SK-N-SH (cell line): ENCODE measurements at regions not wholly inside any gene's neighbourhood (a gene's known extent, or its start where the extent isn't known, plus 50 kb on each side); places are given as distances from the start of the nearest gene placed in this dataset.

Source experiments
- CTCF ChIA-PET: fragments of 300-600, 350-600 bp; formaldehyde crosslinking; extraction: SDS; loops from one replicate; lab custom pipeline; 2021; lab: Yijun Ruan, JAX
- POLR2A ChIA-PET: fragments of 350-600 bp; sonication (Branson Sonifier 250); formaldehyde crosslinking; extraction: SDS; loops from one replicate; lab custom pipeline; 2020; ENCODE audit warnings: antibody characterized with exemption, inconsistent platforms; lab: Yijun Ruan, JAX
- DNase-seq: peaks from one replicate; pipeline ENCODE4 v3.0.0; 2012
- H2AFZ ChIP-seq: fragments of 200-600 bp; sonication (generic); 2 replicates; pipeline ENCODE4 v1.8.1; 2016; ENCODE audit warnings: antibody characterized with exemption, mild to moderate bottlenecking, low read depth
- H3F3A ChIP-seq: fragments of 200-600 bp; sonication (generic); replicated peaks from 2 replicates; pipeline ENCODE3; 2016; ENCODE audit warnings: antibody characterized with exemption, mild to moderate bottlenecking; ENCODE audit not compliant: insufficient read depth
- H3K27ac ChIP-seq, 2 experiments: fragments of 200-500 bp in 1 of 2; fragments of 200-600 bp in 1 of 2; sonication (Bioruptor generic) in 1 of 2; sonication (generic), shearing (Covaris generic) in 1 of 2; 2 replicates each; pipeline versions ENCODE4 v1.5.1 to v1.6.1; 2014 to 2016; ENCODE audit warnings: low read depth in 2 of 2, inconsistent platforms in 1 of 2, low read length in 1 of 2, mild to moderate bottlenecking in 1 of 2, mixed read lengths in 1 of 2
- H3K27me3 ChIP-seq: fragments of 200-600 bp; sonication (generic), shearing (Covaris generic); 2 replicates; pipeline ENCODE4 v1.6.1; 2016; ENCODE audit warnings: mixed run types; ENCODE audit not compliant: insufficient read depth
- H3K36me3 ChIP-seq, 2 experiments: fragments of 200-500 bp in 1 of 2; fragments of 200-600 bp in 1 of 2; sonication (Bioruptor generic) in 1 of 2; sonication (generic) in 1 of 2; replicated peaks in 1 of 2; 2 replicates each; pipeline versions ENCODE3 to v1.5.1; 2014 to 2016; ENCODE audit warnings: low read length in 1 of 2, mild to moderate bottlenecking in 1 of 2; ENCODE audit not compliant: insufficient read depth in 2 of 2, control insufficient read depth in 1 of 2
- H3K4me1 ChIP-seq, 2 experiments: fragments of 200-500 bp in 1 of 2; fragments of 200-600 bp in 1 of 2; sonication (Bioruptor generic) in 1 of 2; sonication (generic), shearing (Covaris generic) in 1 of 2; 2 replicates each; pipeline versions ENCODE4 v1.5.1 to v1.6.1; 2014 to 2016; ENCODE audit warnings: low read depth in 1 of 2, low read length in 1 of 2, mixed run types in 1 of 2; ENCODE audit not compliant: insufficient read depth in 2 of 2, control insufficient read depth in 1 of 2
- H3K4me2 ChIP-seq: fragments of 200-600 bp; sonication (generic), shearing (Covaris generic); 2 replicates; pipeline ENCODE4 v1.6.1; 2017; ENCODE audit warnings: mixed run types
- H3K4me3 ChIP-seq, 2 experiments: fragments of 200-500 bp in 1 of 2; fragments of 200-600 bp in 1 of 2; sonication (Bioruptor generic) in 1 of 2; sonication (generic), shearing (Covaris generic) in 1 of 2; 2 replicates each; pipeline versions ENCODE4 v1.5.1 to v1.8.1; 2014 to 2016; ENCODE audit warnings: low read depth in 2 of 2, inconsistent platforms in 1 of 2, low read length in 1 of 2, mild to moderate bottlenecking in 1 of 2, mixed read lengths in 1 of 2, moderate library complexity in 1 of 2
- H3K79me2 ChIP-seq: fragments of 200-600 bp; sonication (generic); 2 replicates; pipeline ENCODE4 v1.8.1; 2017; ENCODE audit warnings: mild to moderate bottlenecking; ENCODE audit not compliant: insufficient read depth
- H3K9ac ChIP-seq: fragments of 200-600 bp; sonication (generic); 2 replicates; pipeline ENCODE4 v1.6.1; 2017; ENCODE audit warnings: mixed run types
- H3K9me2 ChIP-seq: fragments of 200-600 bp; sonication (generic); 2 replicates; pipeline ENCODE4 v1.6.1; 2017; ENCODE audit warnings: mixed run types
- H3K9me3 ChIP-seq: fragments of 200-600 bp; sonication (generic); 2 replicates; pipeline ENCODE4 v1.6.1; 2017; ENCODE audit warnings: mixed run types, mild to moderate bottlenecking, moderate library complexity
- H4K20me1 ChIP-seq: fragments of 200-600 bp; sonication (generic); 2 replicates; pipeline ENCODE4 v1.6.1; 2017; ENCODE audit warnings: mild to moderate bottlenecking, mixed run types; ENCODE audit not compliant: insufficient read depth
- CHD2 ChIP-seq: fragments of 150-350 bp; IDR thresholded peaks from 2 replicates; pipeline ENCODE4 v1.6.1; 2018; ENCODE audit warnings: low read length; ENCODE audit not compliant: partially characterized antibody
- ELF1 ChIP-seq: IDR thresholded peaks from 2 replicates; pipeline ENCODE4 v1.4.0; 2012
- EP300 ChIP-seq, 2 experiments: IDR thresholded peaks; 2 replicates each; pipeline versions ENCODE4 v1.4.0 to v1.6.1; 2012; ENCODE audit warnings: borderline replicate concordance in 1 of 2, low read depth in 1 of 2, low read length in 1 of 2
- EZH2phosphoT487 ChIP-seq: fragments of 200-600 bp; sonication (generic); IDR thresholded peaks from 2 replicates; pipeline ENCODE4 v1.6.1; 2017; ENCODE audit warnings: low read depth, mixed run types, mild to moderate bottlenecking, antibody characterized with exemption, moderate library complexity, borderline replicate concordance
- FOSL2 ChIP-seq: IDR thresholded peaks from 2 replicates; pipeline ENCODE4 v1.4.0; 2012; ENCODE audit warnings: low read depth, mild to moderate bottlenecking, moderate library complexity, borderline replicate concordance
- GABPA ChIP-seq: IDR thresholded peaks from 2 replicates; pipeline ENCODE4 v1.4.0; 2012; ENCODE audit warnings: low read depth, mild to moderate bottlenecking
- IRF3 ChIP-seq: fragments of 150-350 bp; IDR thresholded peaks from 2 replicates; pipeline ENCODE4 v1.6.1; 2016; ENCODE audit warnings: mild to moderate bottlenecking, low read depth, low read length
- MEF2A ChIP-seq: IDR thresholded peaks from 2 replicates; pipeline ENCODE4 v1.4.0; 2012; ENCODE audit warnings: low read depth, borderline replicate concordance
- MXI1 ChIP-seq: IDR thresholded peaks from 2 replicates; pipeline ENCODE4 v1.6.1; 2012; ENCODE audit warnings: mild to moderate bottlenecking, low read depth, low read length, improper control_type of control experiment
- NFIC ChIP-seq: IDR thresholded peaks from 2 replicates; pipeline ENCODE4 v1.4.0; 2012; ENCODE audit warnings: borderline replicate concordance
- POLR2AphosphoS5 ChIP-seq: IDR thresholded peaks from 2 replicates; pipeline ENCODE4 v1.6.1; 2012; ENCODE audit warnings: low read depth, low read length
- RAD21 ChIP-seq: IDR thresholded peaks from 2 replicates; pipeline ENCODE4 v1.6.1; 2012; ENCODE audit warnings: mild to moderate bottlenecking, low read length
- RFX5 ChIP-seq: IDR thresholded peaks from 2 replicates; pipeline ENCODE4 v1.6.1; 2012; ENCODE audit warnings: mild to moderate bottlenecking, improper control_type of control experiment, low read length
- TAF1 ChIP-seq: IDR thresholded peaks from 2 replicates; pipeline ENCODE4 v1.6.1; 2012; ENCODE audit warnings: low read depth, mild to moderate bottlenecking, low read length, moderate library complexity, borderline replicate concordance
- TCF12 ChIP-seq: IDR thresholded peaks from 2 replicates; pipeline ENCODE4 v1.4.0; 2012
- USF2 ChIP-seq: fragments of 150-350 bp; IDR thresholded peaks from 2 replicates; pipeline ENCODE4 v1.6.1; 2017; ENCODE audit warnings: antibody characterized with exemption, low read length, low read depth, borderline replicate concordance
- YY1 ChIP-seq: IDR thresholded peaks from 2 replicates; pipeline ENCODE4 v1.4.0; 2012; ENCODE audit warnings: low read depth, mild to moderate bottlenecking

- no peak for TF ChIP-seq CHD2
- TF ChIP-seq RAD21, result no peak
- no peak for TF ChIP-seq FOSL2
- TF ChIP-seq TAF1, result no peak
- no peak for TF ChIP-seq MEF2A
- no peak for TF ChIP-seq IRF3
- TF ChIP-seq TCF12, result no peak
- TF ChIP-seq NFIC, result no peak
- TF ChIP-seq ELF1, result no peak
- TF ChIP-seq USF2, result no peak
- TF ChIP-seq RFX5, result no peak
- no peak for TF ChIP-seq YY1
- TF ChIP-seq POLR2AphosphoS5, result no peak
- TF ChIP-seq EZH2phosphoT487, result no peak
- no peak for TF ChIP-seq MXI1
- TF ChIP-seq GABPA, result no peak
- TF ChIP-seq EP300 (IDR thresholded peaks at IDR 0.05; ENCODE audit: borderline replicate concordance in 1 of 2, low read depth in 1 of 2, low read length in 1 of 2), result no peak
- TF ChIP-seq, all 33 proteins: peak for 0
- Histone ChIP-seq H3K9me3 (no peaks in the 10 kb centered on the region), H3K4me3 (no peak overlapping the region), H3K4me1 (peaks cover 11 to 22% of the 10 kb centered on the region in 2 experiments), H3F3A (peaks cover 11% of the 10 kb centered on the region), H4K20me1 (no peaks in the 10 kb centered on the region), H3K27ac (no peak overlapping the region), H3K9ac (no peak overlapping the region), H3K27me3 (no peaks in the 10 kb centered on the region), H3K36me3 (no peaks in the 10 kb centered on the region), H3K79me2 (no peaks in the 10 kb centered on the region), H3K4me2 (no peak overlapping the region), H3K9me2 (no peaks in the 10 kb centered on the region), H2AFZ (no peak overlapping the region)
- no peak for DNase-seq
- CTCF ChIA-PET, result interaction anchor here (1.7 kb wide), 1 partner anchor 17 kb away, joined by 6 read pairs; no protein-coding TSS in a partner anchor
- POLR2A ChIA-PET, result no interaction called here
Observed at GRCh38 chr9:87286506-87286905, 211.2 kb upstream of the DAPK1 start.
